HUES6 (cell line): ENCODE measurements at regions not wholly inside any gene's neighbourhood (a gene's known extent, or its start where the extent isn't known, plus 50 kb on each side); places are given as distances from the start of the nearest gene placed in this dataset.
"Not testable (repeated sequence)": the region's sequence is repeated elsewhere in the genome, so short reads cannot be mapped to it uniquely, and the experiment has no call there.

Experiments
- H3K27ac ChIP-seq: 2 replicates; pipeline ENCODE4 v1.7.0; 2013; ENCODE audit warnings: low read depth, mild to moderate bottlenecking, low read length, inconsistent platforms
- H3K27me3 ChIP-seq: 2 replicates; pipeline ENCODE4 v1.6.1; 2013; ENCODE audit warnings: low read length; ENCODE audit not compliant: control insufficient read depth, insufficient read depth
- H3K36me3 ChIP-seq: 2 replicates; pipeline ENCODE4 v1.6.1; 2013; ENCODE audit warnings: low read length; ENCODE audit not compliant: control insufficient read depth, insufficient read depth
- H3K4me1 ChIP-seq: 2 replicates; pipeline ENCODE4 v1.6.1; 2013; ENCODE audit warnings: low read length; ENCODE audit not compliant: control insufficient read depth, insufficient read depth
- H3K4me3 ChIP-seq: 2 replicates; pipeline ENCODE4 v1.5.1; 2013; ENCODE audit warnings: low read depth, low read length
- H3K9ac ChIP-seq: one replicate; pipeline ENCODE4 v1.6.1; 2013; ENCODE audit warnings: mild to moderate bottlenecking, low read length
- H3K9me3 ChIP-seq: 2 replicates; pipeline ENCODE4 v1.6.1; 2013; ENCODE audit warnings: low read depth, low read length; ENCODE audit not compliant: control insufficient read depth, insufficient read depth

- no peaks in the 10 kb centered on the region; the same call in 1 of the 2 replicates for H3K27me3 ChIP-seq
- H3K36me3 ChIP-seq: no peaks in the 10 kb centered on the region
- no peaks in the 10 kb centered on the region for H3K4me1 ChIP-seq
- peaks cover 8% of the 10 kb centered on the region for H3K9me3 ChIP-seq
- H3K4me3 ChIP-seq: no peak overlapping the region
- H3K27ac ChIP-seq: no peak overlapping the region
- H3K9ac ChIP-seq: no peak overlapping the region
These were observed 443.2 kb upstream of the TMEM132C start for GRCh38 chr12:127823801-127824200.

DNA sequence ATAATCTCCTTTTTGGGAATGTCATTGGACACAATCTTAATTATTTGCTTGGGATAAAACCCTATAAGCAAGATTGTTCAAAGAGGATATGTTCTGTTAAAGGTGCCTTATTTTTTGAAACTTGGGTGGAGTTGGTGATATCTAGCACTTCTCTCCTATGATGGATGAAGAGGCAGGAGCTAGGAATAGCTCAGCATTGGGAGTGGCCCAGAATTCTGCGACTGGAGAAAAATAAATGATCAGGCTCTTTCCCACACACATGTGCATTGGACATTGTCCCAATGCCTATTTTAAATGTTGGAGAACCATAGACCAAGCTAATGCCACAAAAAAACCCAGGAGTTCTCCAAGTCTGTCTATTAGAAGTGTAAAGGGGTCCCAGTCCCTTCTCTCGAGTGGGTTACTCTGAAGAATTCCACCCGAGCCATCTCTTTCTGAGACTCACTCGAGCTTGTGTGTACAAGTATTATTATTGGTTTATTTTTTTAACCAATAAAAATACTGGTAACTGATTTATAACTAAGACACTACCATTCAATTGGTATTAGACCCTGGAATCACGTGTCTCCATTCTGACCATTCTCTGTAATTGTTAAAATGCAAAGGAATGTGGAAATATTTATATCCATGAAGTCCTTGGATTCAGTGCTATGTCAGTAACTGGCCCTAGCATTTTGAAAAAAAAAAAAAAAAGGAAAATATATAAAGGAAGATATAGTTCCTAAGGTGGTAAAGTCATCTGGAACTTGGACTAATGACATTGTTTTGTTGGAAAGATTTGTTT is 437.5 kb upstream of the TMEM132C start:
- H3K4me1 ChIP-seq: no peaks in the 10 kb centered on the region
- H3K27me3 ChIP-seq: no peaks in the 10 kb centered on the region; the same call in 1 of the 2 replicates
- no peaks in the 10 kb centered on the region for H3K36me3 ChIP-seq
- no peak overlapping the region for H3K4me3 ChIP-seq
- no peak overlapping the region for H3K9ac ChIP-seq
- peaks cover 8% of the 10 kb centered on the region for H3K9me3 ChIP-seq
- H3K27ac ChIP-seq: no peak overlapping the region

GRCh38 chr12:127830065-127830460 is 436.9 kb upstream of the TMEM132C start:
- H3K27ac ChIP-seq: no peak overlapping the region
- H3K4me3 ChIP-seq: no peak overlapping the region
- peaks cover 8% of the 10 kb centered on the region for H3K9me3 ChIP-seq
- no peak overlapping the region for H3K9ac ChIP-seq
- H3K36me3 ChIP-seq: no peaks in the 10 kb centered on the region
- H3K27me3 ChIP-seq: no peaks in the 10 kb centered on the region; the same call in 1 of the 2 replicates
- no peaks in the 10 kb centered on the region for H3K4me1 ChIP-seq

- no peak overlapping the region for H3K27ac ChIP-seq
- no peaks in the 10 kb centered on the region for H3K27me3 ChIP-seq
- no peaks in the 10 kb centered on the region for H3K4me1 ChIP-seq
- peaks cover 8% of the 10 kb centered on the region for H3K9me3 ChIP-seq
- no peak overlapping the region for H3K4me3 ChIP-seq
- H3K9ac ChIP-seq: no peak overlapping the region
- H3K36me3 ChIP-seq: no peaks in the 10 kb centered on the region
These were observed 436.2 kb upstream of the TMEM132C start for GRCh38 chr12:127830730-127831129.

DNA sequence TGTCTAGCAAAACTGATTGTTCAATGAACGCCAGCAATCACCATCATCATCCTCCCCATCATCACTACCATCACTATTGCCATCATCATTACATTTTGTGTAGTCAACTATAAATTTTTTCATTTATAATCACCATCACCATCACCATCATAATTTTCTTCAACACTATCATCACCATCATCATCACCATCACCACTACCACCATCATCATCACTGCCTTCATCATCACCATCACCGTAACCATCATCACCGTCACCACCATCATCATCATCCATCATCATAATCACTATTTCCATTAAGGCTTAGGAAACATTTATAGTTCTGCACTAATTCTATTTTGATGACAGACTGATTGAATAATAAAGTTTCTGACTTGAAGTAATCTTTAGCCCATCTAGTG is 434.8 kb upstream of the TMEM132C start:
- H3K27ac ChIP-seq: no peak overlapping the region
- H3K27me3 ChIP-seq: no peaks in the 10 kb centered on the region
- peaks cover 3% of the 10 kb centered on the region; the same call in 1 of the 2 replicates for H3K4me1 ChIP-seq
- peaks cover under 1% of the 10 kb centered on the region; the same call in 1 of the 2 replicates for H3K9me3 ChIP-seq
- no peak overlapping the region for H3K4me3 ChIP-seq
- H3K9ac ChIP-seq: no peak overlapping the region
- no peaks in the 10 kb centered on the region for H3K36me3 ChIP-seq

GRCh38 chr12:127836802-127837201 is 430.2 kb upstream of the TMEM132C start:
- not testable (repeated sequence) for H3K9me3 ChIP-seq, H3K4me3 ChIP-seq, H3K27ac ChIP-seq, H3K9ac ChIP-seq, H3K4me1 ChIP-seq, H3K36me3 ChIP-seq, H3K27me3 ChIP-seq

DNA sequence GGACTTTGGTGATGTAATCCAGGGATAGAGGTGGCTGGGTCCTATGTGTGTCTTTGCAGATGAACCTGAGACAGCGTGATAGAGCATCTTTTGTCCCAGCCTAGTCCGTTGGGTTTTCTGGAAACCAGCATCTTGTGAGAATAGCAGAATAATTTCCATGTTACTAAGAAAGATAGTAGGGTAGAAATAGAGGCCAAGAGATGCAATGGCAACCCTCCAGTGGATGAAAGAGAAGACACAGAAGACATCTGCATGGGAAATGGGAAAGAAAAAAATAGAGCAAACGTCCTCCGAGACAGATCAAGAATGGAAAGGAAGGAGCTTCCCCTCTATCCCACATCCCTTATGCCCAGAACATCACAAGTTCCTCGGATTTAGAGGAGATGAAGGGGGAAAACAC is 409.3 kb upstream of the TMEM132C start:
- no peaks in the 10 kb centered on the region for H3K36me3 ChIP-seq
- no peaks in the 10 kb centered on the region for H3K4me1 ChIP-seq
- no peak overlapping the region for H3K9ac ChIP-seq
- no peak overlapping the region for H3K4me3 ChIP-seq
- no peaks in the 10 kb centered on the region for H3K27me3 ChIP-seq
- H3K27ac ChIP-seq: no peak overlapping the region
- no peaks in the 10 kb centered on the region for H3K9me3 ChIP-seq

DNA sequence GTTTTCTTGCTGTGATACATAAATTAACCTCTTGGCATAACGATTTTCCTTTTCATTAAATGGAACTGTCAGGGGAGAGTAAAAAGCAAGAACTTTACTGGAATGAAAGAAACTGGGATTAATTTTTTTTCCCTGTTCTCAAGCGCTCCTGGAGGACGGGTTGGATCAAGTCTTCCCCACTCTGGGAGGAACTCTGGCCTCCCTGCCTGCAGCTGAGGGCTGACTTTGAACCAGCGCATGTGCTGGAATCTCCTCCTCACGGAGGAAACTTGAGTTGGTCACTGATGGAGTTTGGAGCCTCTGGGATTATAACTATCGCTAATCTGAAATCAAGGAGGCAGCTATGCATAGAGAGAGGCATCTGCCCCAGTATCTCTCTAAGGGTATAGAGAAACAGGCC is 406.4 kb upstream of the TMEM132C start:
- Histone ChIP-seq H3K27ac (no peak overlapping the region), H3K9ac (no peak overlapping the region)

DNA sequence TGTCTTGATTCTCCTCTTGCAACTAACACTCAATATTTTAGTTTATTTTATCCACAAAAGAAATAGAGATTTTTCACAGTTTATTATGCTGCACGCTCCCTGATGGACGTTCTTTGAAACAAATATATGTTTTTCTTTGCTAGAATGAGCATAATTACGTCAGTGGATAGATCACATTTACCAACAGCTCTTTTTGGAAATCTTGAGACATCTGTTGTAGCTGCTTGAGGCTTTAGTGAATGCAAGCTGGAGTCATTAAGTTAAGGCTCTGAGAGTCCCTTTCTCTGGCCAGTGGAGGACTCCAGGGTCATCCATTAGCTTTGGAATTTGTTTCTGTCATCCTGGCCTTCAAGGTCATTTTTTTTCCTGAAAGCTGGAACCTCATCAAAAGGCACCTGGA is 405.6 kb upstream of the TMEM132C start:
- Histone ChIP-seq H3K9ac (no peak overlapping the region), H3K4me3 (no peak overlapping the region), H3K27ac (no peak overlapping the region), H3K9me3 (peaks cover 10% of the 10 kb centered on the region), H3K27me3 (no peaks in the 10 kb centered on the region), H3K4me1 (no peaks in the 10 kb centered on the region), H3K36me3 (no peaks in the 10 kb centered on the region)

More for the DNA sequence above, 406.4 kb upstream of the TMEM132C start:
- Histone ChIP-seq H3K9me3 (peaks cover 5% of the 10 kb centered on the region; the same call in 1 of the 2 replicates), H3K4me1 (no peaks in the 10 kb centered on the region), H3K27me3 (no peaks in the 10 kb centered on the region), H3K36me3 (no peaks in the 10 kb centered on the region), H3K4me3 (no peak overlapping the region)

GRCh38 chr12:127873306-127873705 is 393.7 kb upstream of the TMEM132C start:
- Histone ChIP-seq H3K36me3 (no peaks in the 10 kb centered on the region), H3K9ac (no peak overlapping the region), H3K9me3 (no peaks in the 10 kb centered on the region), H3K4me1 (no peaks in the 10 kb centered on the region), H3K27ac (no peak overlapping the region), H3K27me3 (no peaks in the 10 kb centered on the region), H3K4me3 (no peak overlapping the region)

DNA sequence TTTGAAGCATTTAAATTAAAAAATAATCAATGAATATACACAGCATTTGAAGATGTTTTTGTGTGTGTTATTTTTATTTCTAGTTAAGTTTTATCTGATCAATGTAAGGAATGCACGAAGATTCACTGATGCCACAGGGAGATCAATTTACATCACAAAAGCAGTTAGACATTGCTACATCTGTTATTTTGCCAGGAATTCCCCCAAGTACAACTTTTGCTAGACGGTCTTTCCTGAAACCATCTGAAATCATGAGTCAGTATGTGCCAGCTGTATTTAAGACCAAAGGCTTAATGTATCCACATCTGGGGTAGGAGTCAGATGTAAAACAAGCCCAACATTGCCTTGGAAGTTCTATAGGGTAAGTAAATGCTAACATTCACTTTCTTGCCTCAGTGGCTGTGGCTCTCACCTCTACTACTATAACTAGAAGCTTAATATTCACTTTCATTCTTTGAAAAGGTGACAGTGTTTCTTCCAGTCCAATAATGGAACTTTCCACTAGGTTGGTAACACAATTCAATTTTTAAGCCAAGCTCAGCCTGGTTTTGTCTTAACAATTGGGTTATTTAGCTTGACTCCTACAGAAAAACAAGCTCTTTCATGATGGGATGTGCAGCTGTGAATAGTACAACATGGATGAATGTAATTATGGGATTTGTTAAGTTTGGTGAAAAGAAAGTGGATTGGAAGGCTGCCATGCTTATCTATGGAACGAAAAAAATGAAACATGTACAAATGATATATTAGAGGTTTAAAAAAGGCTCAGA is 385.4 kb upstream of the TMEM132C start:
- H3K4me3 ChIP-seq: no peak overlapping the region
- no peaks in the 10 kb centered on the region for H3K9me3 ChIP-seq
- no peaks in the 10 kb centered on the region for H3K36me3 ChIP-seq
- no peak overlapping the region for H3K9ac ChIP-seq
- H3K4me1 ChIP-seq: no peaks in the 10 kb centered on the region; the same call in 1 of the 2 replicates
- no peaks in the 10 kb centered on the region for H3K27me3 ChIP-seq
- H3K27ac ChIP-seq: no peak overlapping the region
